Aorta (tissue), 5 donors: ENCODE measurements at regions not wholly inside any gene's neighbourhood (a gene's known extent, or its start where the extent isn't known, plus 50 kb on each side); places are given as distances from the start of the nearest gene placed in this dataset.
A peak's percentile ranks its signal among the peaks of the same experiment; 100 is the strongest.
"Not testable (repeated sequence)": the region's sequence is repeated elsewhere in the genome, so short reads cannot be mapped to it uniquely, and the experiment has no call there.

ENCODE experiments used
- ATAC-seq: fragments of 200-7000 bp; cut with Tn5 transposase; one replicate; pipeline ENCODE4 v1.9.1; 2022; ENCODE audit warnings: moderate library complexity; ENCODE audit not compliant: low FRiP score
- DNase-seq, 2 donors: peaks; one replicate each; pipeline ENCODE4 v3.0.0-alpha.2; 2020
- H3K27ac ChIP-seq, 2 donors: one replicate each; pipeline ENCODE4 v1.5.1; 2013; ENCODE audit warnings: low read length in 2 of 2, mild to moderate bottlenecking in 2 of 2, moderate library complexity in 2 of 2, control low read depth in 1 of 2, inconsistent platforms in 1 of 2, low read depth in 1 of 2
- H3K27me3 ChIP-seq, 2 donors: one replicate each; pipeline ENCODE4 v1.6.1; 2013; ENCODE audit warnings: control low read depth in 1 of 2, low read length in 1 of 2, mild to moderate bottlenecking in 1 of 2, moderate library complexity in 1 of 2; ENCODE audit not compliant: insufficient read depth in 2 of 2, control insufficient read depth in 1 of 2
- H3K36me3 ChIP-seq, 2 donors: one replicate each; pipeline ENCODE4 v1.6.1; 2013; ENCODE audit warnings: control low read depth in 1 of 2, low read length in 1 of 2, mild to moderate bottlenecking in 1 of 2; ENCODE audit not compliant: insufficient read depth in 2 of 2, control insufficient read depth in 1 of 2
- H3K4me1 ChIP-seq, 2 donors: one replicate each; pipeline ENCODE4 v1.6.1; 2013; ENCODE audit warnings: low read length in 2 of 2, control low read depth in 1 of 2, mild to moderate bottlenecking in 1 of 2, moderate library complexity in 1 of 2; ENCODE audit not compliant: insufficient read depth in 2 of 2, control insufficient read depth in 1 of 2
- H3K4me3 ChIP-seq, 2 donors: one replicate each; pipeline ENCODE4 v1.5.1; 2013; ENCODE audit warnings: low read length in 2 of 2, control low read depth in 1 of 2, mild to moderate bottlenecking in 1 of 2
- H3K9me3 ChIP-seq: one replicate; pipeline ENCODE4 v1.6.1; 2013; ENCODE audit warnings: mild to moderate bottlenecking, low read length; ENCODE audit not compliant: control insufficient read depth
- WGBS, 2 donors: extraction: QIAGEN DNeasy Blood & Tissue Kit; methylation state at CpG; one replicate each; pipeline ENCODE4 v1.1.7; 2013; 5-methylcytosine and 5-hydroxymethylcytosine counted together
- intact Hi-C, 2 donors: fragments of 100-400 bp; cut with DNase I; formaldehyde crosslinking; loops; one replicate each; pipeline versions ENCODE4 v1.14.2 to v1.15.0; 2022
- donor health status: healthy with polysubstance abuse.
- donor health status: Bipolar disorder and iron deficiency.
- donor health status: DM: no; HTN: no; CAD: no.
- donor health status: DM: no; HTN: no; CAD: no.
- donor health status: DM: yes; HTN: yes; CAD: no.

DNA sequence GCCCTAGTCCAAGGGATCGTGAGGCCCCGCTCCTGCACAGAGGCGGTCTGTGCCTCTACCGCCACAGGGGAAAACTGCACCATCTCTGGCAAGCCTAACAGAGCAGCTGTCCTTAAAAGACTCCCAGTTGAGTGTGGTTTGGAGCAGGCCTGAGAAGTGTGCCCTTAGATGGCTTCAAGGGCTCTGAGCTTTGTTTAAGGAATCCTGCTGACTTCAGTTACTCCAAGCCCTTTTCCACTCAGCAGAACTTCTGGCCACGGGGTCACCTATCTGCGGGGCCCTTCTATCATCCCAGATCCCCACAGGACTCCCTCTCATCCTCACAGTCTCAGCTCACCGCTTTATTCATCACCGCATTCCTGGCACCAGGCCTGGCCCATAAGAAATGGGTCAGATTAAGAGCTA is 131.5 kb downstream of the CCDC74A start:
- intact Hi-C loops = no loop called here
- Histone ChIP-seq H3K27me3 (no peaks in the 10 kb centered on the region), H3K4me3 (no peak overlapping the region), H3K27ac (no peak overlapping the region), H3K9me3 (no peaks in the 10 kb centered on the region), H3K4me1 (no peaks in the 10 kb centered on the region), H3K36me3 (no peaks in the 10 kb centered on the region)
- WGBS, 2 donors = 86 to 87% methylated on average over 8 of the region's 8 CpGs
- DNase-seq = no peak
- no peak for ATAC-seq

DNA sequence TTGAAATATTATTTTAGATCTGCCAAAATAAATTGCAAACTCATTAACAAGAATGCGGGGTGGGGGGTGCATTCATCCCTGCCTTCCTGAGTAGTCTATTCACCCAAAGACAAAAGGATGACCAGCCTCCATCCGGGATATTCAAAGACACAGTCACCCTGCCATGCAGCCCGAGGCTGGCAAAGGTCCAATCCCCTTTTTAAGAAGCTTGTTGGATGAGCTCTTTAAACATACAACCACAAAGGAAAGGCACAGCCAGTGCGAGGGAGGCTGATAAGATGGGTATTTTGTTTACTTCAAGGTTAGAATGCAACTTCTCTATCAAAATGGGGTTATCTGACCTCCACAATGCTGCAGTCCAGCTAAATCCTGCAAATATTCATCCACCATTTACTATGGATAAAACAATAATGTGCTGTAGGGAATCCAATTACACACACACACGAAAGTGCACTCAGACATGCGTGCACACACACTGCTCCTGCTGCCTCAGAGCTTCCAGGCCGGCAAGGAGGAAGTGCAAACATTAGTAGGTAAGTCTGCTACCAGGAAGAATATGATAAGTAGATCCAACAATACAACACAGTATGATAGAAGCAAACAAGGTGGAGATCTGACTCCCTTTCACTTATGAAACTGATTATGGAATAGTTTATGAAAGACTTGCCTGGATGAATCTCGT is 133.6 kb downstream of the CCDC74A start:
- ATAC-seq, intact Hi-C loops: not testable (repeated sequence)

DNA sequence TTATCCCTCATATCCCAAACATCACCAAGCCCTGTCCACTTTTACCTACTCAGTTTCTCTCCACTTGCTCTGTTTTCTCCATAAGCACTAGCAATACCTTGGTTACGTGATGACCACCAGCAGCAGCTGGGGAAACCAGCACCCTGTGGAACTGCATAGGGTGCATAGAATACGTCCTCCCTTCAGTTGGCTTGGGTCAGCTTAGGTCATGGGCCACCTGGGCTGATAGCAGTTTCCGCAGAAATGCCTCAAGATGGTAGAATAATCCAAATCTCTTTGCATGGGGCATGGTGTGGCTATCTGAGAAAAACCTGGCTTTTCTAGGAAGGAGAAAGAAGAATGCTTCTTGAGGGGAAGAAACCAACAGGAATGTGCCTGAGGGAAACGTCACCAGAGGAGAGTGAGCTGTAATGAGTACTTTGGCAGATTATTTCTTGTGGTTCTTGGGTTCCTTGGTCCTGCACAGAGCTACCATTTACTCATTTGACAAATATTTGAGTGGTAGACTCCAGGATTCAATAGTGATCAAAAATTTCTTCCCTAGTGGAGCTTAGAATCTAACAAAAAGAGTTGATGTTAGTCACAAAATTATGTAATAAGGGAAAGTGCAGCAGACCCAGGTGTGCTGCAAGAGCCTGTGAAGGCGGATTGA is 134.3 kb downstream of the CCDC74A start:
- H3K4me3 ChIP-seq, ATAC-seq, H3K36me3 ChIP-seq, H3K9me3 ChIP-seq, H3K4me1 ChIP-seq, H3K27ac ChIP-seq, DNase-seq, H3K27me3 ChIP-seq, intact Hi-C loops: not testable (repeated sequence)
- WGBS, 2 donors = 75 to 78% methylated on average over 5 of the region's 5 CpGs

More for the DNA sequence above, 133.6 kb downstream of the CCDC74A start:
- not testable (repeated sequence) for H3K36me3 ChIP-seq, DNase-seq, H3K4me1 ChIP-seq, H3K27ac ChIP-seq, H3K4me3 ChIP-seq, H3K9me3 ChIP-seq, H3K27me3 ChIP-seq
- WGBS, 2 donors = 53 to 56% methylated on average over 8 of the region's 8 CpGs

GRCh38 chr2:131663501-131663900 is 135.8 kb downstream of the CCDC74A start:
- H3K36me3 ChIP-seq, H3K27me3 ChIP-seq, H3K9me3 ChIP-seq, ATAC-seq, intact Hi-C loops, H3K4me3 ChIP-seq, H3K27ac ChIP-seq, H3K4me1 ChIP-seq, DNase-seq: not testable (repeated sequence)
- 75 to 76% methylated on average over 5 of the region's 5 CpGs for WGBS, 2 donors

- intact Hi-C loops = not testable (repeated sequence)
- 73 to 76% methylated on average over 3 of the region's 3 CpGs for WGBS, 2 donors
These were observed 138.0 kb downstream of the CCDC74A start for GRCh38 chr2:131665716-131666115.

GRCh38 chr2:131668794-131669540 is 141.3 kb downstream of the CCDC74A start:
- 62 to 67% methylated on average over 5 of the region's 5 CpGs for WGBS, 2 donors

More at GRCh38 chr2:131665716-131666115, 138.0 kb downstream of the CCDC74A start:
- H3K27ac ChIP-seq, H3K4me1 ChIP-seq, ATAC-seq, H3K9me3 ChIP-seq, H3K36me3 ChIP-seq, DNase-seq, H3K4me3 ChIP-seq, H3K27me3 ChIP-seq: not testable (repeated sequence)

DNA sequence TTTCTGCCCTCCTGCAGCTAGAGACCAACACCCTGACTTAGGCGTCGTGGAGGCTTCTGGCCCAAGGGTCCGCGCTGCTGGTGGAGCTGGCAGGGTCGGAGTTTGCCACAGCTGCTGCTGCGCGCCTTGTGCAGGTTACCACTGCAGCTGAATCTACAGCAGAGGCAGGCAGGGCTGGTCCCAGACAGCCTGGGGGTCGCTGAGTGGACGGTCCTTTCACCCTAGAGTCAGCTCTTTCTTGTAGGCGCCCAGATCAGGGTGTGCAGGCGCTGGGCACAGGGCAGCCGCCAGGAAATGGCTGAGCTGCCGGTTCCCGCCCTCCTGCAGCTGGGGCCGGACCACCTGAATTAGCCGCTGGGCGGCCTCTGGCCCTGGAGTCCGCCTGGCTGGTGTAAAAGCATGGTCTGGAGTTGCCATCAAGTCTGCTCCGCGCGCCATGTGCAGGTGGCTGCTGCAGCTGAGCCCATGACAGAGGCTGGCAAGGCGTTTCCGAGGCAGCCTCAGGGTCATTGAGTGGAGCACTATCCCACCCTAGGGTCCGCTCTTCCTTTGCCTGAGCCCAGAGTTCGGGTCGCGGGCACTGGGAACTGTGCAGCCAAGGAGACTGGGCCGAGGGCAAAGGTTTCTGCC is 144.3 kb downstream of the CCDC74A start:
- not testable (repeated sequence) for ATAC-seq, H3K36me3 ChIP-seq
- intact Hi-C loops = loop anchor here (5.0 to 10.0 kb wide), 4 partner anchors 133 to 520 kb away; no protein-coding TSS in a partner anchor

More at GRCh38 chr2:131668794-131669540, 141.3 kb downstream of the CCDC74A start:
- H3K36me3 ChIP-seq, H3K27ac ChIP-seq, H3K4me3 ChIP-seq, H3K27me3 ChIP-seq, ATAC-seq, intact Hi-C loops, H3K9me3 ChIP-seq, H3K4me1 ChIP-seq: not testable (repeated sequence)
- DNase-seq = peak in 1 of 2 donors; percentile 53

GRCh38 chr2:131672471-131673399 is 145.0 kb downstream of the CCDC74A start:
- DNase-seq (peak; percentile 73 to 85), ATAC-seq (peak; percentile 93)
- H3K4me1 ChIP-seq, H3K9me3 ChIP-seq, H3K36me3 ChIP-seq, H3K4me3 ChIP-seq, H3K27me3 ChIP-seq, H3K27ac ChIP-seq: not testable (repeated sequence)
- intact Hi-C loops = loop anchor here (5.0 to 10.0 kb wide), 4 partner anchors 132 to 520 kb away; no protein-coding TSS in a partner anchor
- WGBS, 2 donors = 5 to 6% methylated on average over 38 of the region's 38 CpGs

More for the DNA sequence above, 144.3 kb downstream of the CCDC74A start:
- WGBS, 2 donors = 80% methylated on average over 26 to 28 of the region's 28 CpGs
- H3K27ac ChIP-seq, H3K4me3 ChIP-seq, H3K9me3 ChIP-seq, DNase-seq, H3K4me1 ChIP-seq, H3K27me3 ChIP-seq: not testable (repeated sequence)
